Astrocyte (in vitro differentiated cells and primary cell): ENCODE measurements at regions not wholly inside any gene's neighbourhood (a gene's known extent, or its start where the extent isn't known, plus 50 kb on each side); places are given as distances from the start of the nearest gene placed in this dataset.
A peak's percentile ranks its signal among the peaks of the same experiment; 100 is the strongest.

Experiments used
- DNase-seq: peaks from one replicate; pipeline ENCODE4 v3.0.0-alpha.2; 2010; ENCODE audit warnings: low read depth
- FAIRE-seq: peaks from 2 replicates; lab custom pipeline; 2011; peaks lifted over from hg19 to GRCh38; lab: Jason Lieb, UNC
- H2AFZ ChIP-seq: 2 replicates; pipeline ENCODE4 v1.6.0; 2012; ENCODE audit warnings: low read depth, low read length, inconsistent platforms
- H3K27ac ChIP-seq: 2 replicates; pipeline ENCODE4 v1.5.1; 2011; ENCODE audit warnings: low read depth, low read length, inconsistent platforms
- H3K27me3 ChIP-seq: 2 replicates; pipeline ENCODE4 v1.6.0; 2011; ENCODE audit warnings: low read length, inconsistent platforms; ENCODE audit not compliant: insufficient read depth
- H3K36me3 ChIP-seq: 2 replicates; pipeline ENCODE4 v1.5.1; 2011; ENCODE audit warnings: low read length, inconsistent platforms; ENCODE audit not compliant: insufficient read depth
- H3K4me1 ChIP-seq: 2 replicates; pipeline ENCODE4 v1.5.1; 2011; ENCODE audit warnings: low read length, inconsistent platforms; ENCODE audit not compliant: insufficient read depth
- H3K4me2 ChIP-seq: 2 replicates; pipeline ENCODE4 v1.6.0; 2012; ENCODE audit warnings: low read length, inconsistent platforms
- H3K4me3 ChIP-seq: 2 replicates; pipeline ENCODE4 v1.5.1; 2011; ENCODE audit warnings: low read depth, mild to moderate bottlenecking, low read length, inconsistent platforms; ENCODE audit not compliant: insufficient read depth
- H3K79me2 ChIP-seq: 2 replicates; pipeline ENCODE4 v1.6.0; 2012; ENCODE audit warnings: mild to moderate bottlenecking, low read length, inconsistent platforms; ENCODE audit not compliant: insufficient read depth
- H3K9ac ChIP-seq: 2 replicates; pipeline ENCODE4 v1.6.0; 2012; ENCODE audit warnings: mild to moderate bottlenecking, low read length, inconsistent platforms
- H3K9me3 ChIP-seq: 2 replicates; pipeline ENCODE4 v1.5.1; 2012; ENCODE audit warnings: low read depth, mild to moderate bottlenecking, low read length, inconsistent platforms; ENCODE audit not compliant: insufficient read depth
- H4K20me1 ChIP-seq: 2 replicates; pipeline ENCODE4 v1.6.0; 2012; ENCODE audit warnings: low read length, inconsistent platforms; ENCODE audit not compliant: insufficient read depth
- H3K27ac Mint-ChIP-seq: one replicate; pipeline ENCODE4 v1.8.0; 2021; ENCODE audit warnings: mild to moderate bottlenecking, mixed read lengths; ENCODE audit not compliant: unreplicated experiment
- H3K27me3 Mint-ChIP-seq: one replicate; pipeline ENCODE4 v1.8.0; 2021; ENCODE audit warnings: low read depth, mixed read lengths; ENCODE audit not compliant: unreplicated experiment
- H3K36me3 Mint-ChIP-seq: one replicate; pipeline ENCODE4 v1.8.0; 2021; ENCODE audit warnings: low read depth, mixed read lengths; ENCODE audit not compliant: unreplicated experiment
- H3K4me1 Mint-ChIP-seq: one replicate; pipeline ENCODE4 v1.8.0; 2021; ENCODE audit warnings: low read depth, mixed read lengths; ENCODE audit not compliant: unreplicated experiment
- H3K4me3 Mint-ChIP-seq: one replicate; pipeline ENCODE4 v1.8.0; 2021; ENCODE audit warnings: mild to moderate bottlenecking, moderate library complexity, mixed read lengths; ENCODE audit not compliant: unreplicated experiment
- H3K9me3 Mint-ChIP-seq: one replicate; pipeline ENCODE4 v1.8.0; 2021; ENCODE audit warnings: mild to moderate bottlenecking, mixed read lengths; ENCODE audit not compliant: unreplicated experiment
- EZH2 ChIP-seq: IDR thresholded peaks from 2 replicates; pipeline ENCODE4 v1.6.1; 2012; ENCODE audit warnings: mild to moderate bottlenecking, low read length, inconsistent platforms; ENCODE audit not compliant: insufficient read depth
- TF ChIP-seq, protein P1 (sequence below): IDR thresholded peaks from 2 replicates; pipeline ENCODE4 v1.5.1; 2011; ENCODE audit warnings: low read depth, mild to moderate bottlenecking, inconsistent platforms, low read length, moderate library complexity; ENCODE audit not compliant: insufficient read depth

DNA sequence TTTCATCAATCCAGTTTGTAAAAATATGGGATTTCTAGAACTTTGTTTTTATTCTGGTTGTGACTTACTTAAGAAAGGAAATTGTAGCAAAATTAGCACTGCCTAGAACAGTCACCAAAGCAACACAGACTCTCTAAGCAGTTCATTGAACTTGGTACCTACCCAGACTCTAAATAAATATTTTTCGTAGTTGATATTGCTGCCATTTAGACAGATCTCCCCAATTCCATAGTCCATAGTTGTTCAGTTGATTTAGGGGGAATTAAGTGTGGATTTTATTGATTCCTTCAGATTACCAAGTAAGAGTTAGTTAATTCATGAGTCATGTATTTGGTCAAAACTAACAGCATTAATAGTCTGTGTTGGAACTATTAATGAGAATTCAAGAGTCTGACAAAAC, 822.5 kb downstream of the DHX35 start:
- no peaks in the 10 kb centered on the region for H3K4me1 ChIP-seq
- H3K9me3 ChIP-seq, result no peaks in the 10 kb centered on the region
- H3K9ac ChIP-seq, result no peak overlapping the region
- no peak overlapping the region for H3K4me2 ChIP-seq
- no peaks in the 10 kb centered on the region for H3K36me3 Mint-ChIP-seq
- no peaks in the 10 kb centered on the region for H3K27me3 ChIP-seq
- H3K36me3 ChIP-seq, result no peaks in the 10 kb centered on the region
- no peak overlapping the region for H3K27ac ChIP-seq
- no peaks in the 10 kb centered on the region for H3K79me2 ChIP-seq
- FAIRE-seq (no peak), DNase-seq (no peak)
- peaks cover 6% of the 10 kb centered on the region for H3K9me3 Mint-ChIP-seq
- H3K27ac Mint-ChIP-seq, result no peak overlapping the region
- H3K27me3 Mint-ChIP-seq, result peaks cover 4% of the 10 kb centered on the region
- H2AFZ ChIP-seq, result no peak overlapping the region
- H3K4me1 Mint-ChIP-seq, result no peaks in the 10 kb centered on the region
- H3K4me3 Mint-ChIP-seq, result no peak overlapping the region
- H3K4me3 ChIP-seq, result no peak overlapping the region
- H4K20me1 ChIP-seq, result no peaks in the 10 kb centered on the region
- TF ChIP-seq EZH2, result no peak
- TF ChIP-seq, protein P1, sequence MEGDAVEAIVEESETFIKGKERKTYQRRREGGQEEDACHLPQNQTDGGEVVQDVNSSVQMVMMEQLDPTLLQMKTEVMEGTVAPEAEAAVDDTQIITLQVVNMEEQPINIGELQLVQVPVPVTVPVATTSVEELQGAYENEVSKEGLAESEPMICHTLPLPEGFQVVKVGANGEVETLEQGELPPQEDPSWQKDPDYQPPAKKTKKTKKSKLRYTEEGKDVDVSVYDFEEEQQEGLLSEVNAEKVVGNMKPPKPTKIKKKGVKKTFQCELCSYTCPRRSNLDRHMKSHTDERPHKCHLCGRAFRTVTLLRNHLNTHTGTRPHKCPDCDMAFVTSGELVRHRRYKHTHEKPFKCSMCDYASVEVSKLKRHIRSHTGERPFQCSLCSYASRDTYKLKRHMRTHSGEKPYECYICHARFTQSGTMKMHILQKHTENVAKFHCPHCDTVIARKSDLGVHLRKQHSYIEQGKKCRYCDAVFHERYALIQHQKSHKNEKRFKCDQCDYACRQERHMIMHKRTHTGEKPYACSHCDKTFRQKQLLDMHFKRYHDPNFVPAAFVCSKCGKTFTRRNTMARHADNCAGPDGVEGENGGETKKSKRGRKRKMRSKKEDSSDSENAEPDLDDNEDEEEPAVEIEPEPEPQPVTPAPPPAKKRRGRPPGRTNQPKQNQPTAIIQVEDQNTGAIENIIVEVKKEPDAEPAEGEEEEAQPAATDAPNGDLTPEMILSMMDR, result no peak

DNA sequence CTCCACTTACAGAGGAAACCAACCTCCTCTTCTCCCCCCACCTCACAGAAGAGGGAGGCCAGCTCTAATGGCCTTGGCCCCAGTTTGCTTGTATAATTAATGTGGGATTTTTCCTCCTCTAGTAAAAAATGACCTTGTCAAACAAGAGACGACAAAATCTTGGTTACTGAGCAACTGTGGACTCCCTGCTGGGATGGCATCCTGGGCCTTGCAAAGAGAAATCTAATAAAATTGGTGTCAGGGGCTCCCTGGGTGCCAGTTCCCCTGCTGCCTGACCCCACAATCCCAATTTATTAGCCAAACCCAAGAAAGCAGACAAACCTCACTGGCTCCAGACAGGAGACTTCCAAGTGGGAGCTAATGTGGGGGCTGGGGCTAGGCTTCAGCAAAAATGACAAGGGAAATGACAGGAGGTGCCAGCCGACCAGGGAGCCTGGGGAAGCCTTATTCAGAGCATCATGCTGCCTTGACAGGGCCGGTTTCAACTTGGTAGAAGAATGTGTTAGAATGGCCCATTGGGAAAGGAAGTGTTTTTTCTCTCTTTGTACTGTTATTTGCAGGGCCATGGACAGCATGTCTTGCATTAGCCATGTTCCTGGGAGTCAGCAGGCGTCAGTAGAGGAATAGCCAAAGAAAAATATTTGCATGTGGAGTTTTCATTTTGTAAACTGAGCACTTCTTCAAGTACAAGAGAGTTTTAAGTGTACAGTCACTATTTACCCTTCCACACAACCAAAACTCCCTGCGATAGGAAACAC, 816.9 kb downstream of the DHX35 start:
- peaks cover 6% of the 10 kb centered on the region for H3K4me1 ChIP-seq
- H3K27ac Mint-ChIP-seq, result no peak overlapping the region
- peaks cover 2% of the 10 kb centered on the region for H3K9me3 Mint-ChIP-seq
- no peak overlapping the region for H3K4me2 ChIP-seq
- no peak overlapping the region for H2AFZ ChIP-seq
- H4K20me1 ChIP-seq, result no peaks in the 10 kb centered on the region
- DNase-seq (no peak), FAIRE-seq (no peak)
- TF ChIP-seq, protein P1, result peak; percentile 24
- TF ChIP-seq EZH2, result no peak
- no peaks in the 10 kb centered on the region for H3K79me2 ChIP-seq
- H3K36me3 Mint-ChIP-seq, result no peaks in the 10 kb centered on the region
- no peaks in the 10 kb centered on the region for H3K27me3 ChIP-seq
- no peak overlapping the region for H3K27ac ChIP-seq
- H3K36me3 ChIP-seq, result no peaks in the 10 kb centered on the region
- peaks cover 6% of the 10 kb centered on the region for H3K27me3 Mint-ChIP-seq
- H3K4me3 Mint-ChIP-seq, result no peak overlapping the region
- peaks cover 5% of the 10 kb centered on the region for H3K4me1 Mint-ChIP-seq
- H3K4me3 ChIP-seq, result no peak overlapping the region
- no peak overlapping the region for H3K9ac ChIP-seq
- no peaks in the 10 kb centered on the region for H3K9me3 ChIP-seq

DNA sequence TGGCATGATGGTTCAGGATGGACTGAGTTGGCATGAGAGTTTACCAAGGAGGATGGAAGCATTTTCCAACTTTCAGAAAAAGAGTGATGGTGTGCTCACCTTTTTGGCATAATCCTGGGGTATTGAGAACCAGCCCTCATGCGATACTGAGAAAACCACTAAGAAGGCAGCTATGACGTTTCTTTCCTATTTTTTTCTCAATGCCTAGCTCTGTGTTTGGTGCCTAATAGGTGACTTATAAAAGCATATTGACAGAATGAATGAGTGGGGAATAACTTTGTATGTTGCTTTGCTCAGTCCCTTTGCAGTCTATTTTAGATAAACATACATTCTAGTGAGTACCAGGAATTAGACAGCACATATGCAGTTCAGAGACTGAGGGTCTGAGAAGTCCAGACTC, 816.3 kb downstream of the DHX35 start:
- no peak for FAIRE-seq
- Histone ChIP-seq H3K79me2 (no peaks in the 10 kb centered on the region), H3K27me3 (no peaks in the 10 kb centered on the region), H3K9me3 (no peaks in the 10 kb centered on the region), H3K4me1 (peaks cover 6% of the 10 kb centered on the region), H4K20me1 (no peaks in the 10 kb centered on the region), H3K36me3 (no peaks in the 10 kb centered on the region), H3K27ac (no peak overlapping the region), H3K4me3 (no peak overlapping the region), H3K9ac (no peak overlapping the region), H3K4me2 (no peak overlapping the region), H2AFZ (no peak overlapping the region)
- Mint-ChIP-seq H3K27me3 (peaks cover 4% of the 10 kb centered on the region), H3K9me3 (no peaks in the 10 kb centered on the region), H3K36me3 (no peaks in the 10 kb centered on the region), H3K4me1 (peaks cover 5% of the 10 kb centered on the region), H3K4me3 (no peak overlapping the region), H3K27ac (no peak overlapping the region)
- TF ChIP-seq, protein P1, result no peak
- TF ChIP-seq EZH2, result no peak
- no peak for DNase-seq
